GM21717 (cell line): ENCODE measurements at regions not wholly inside any gene's neighbourhood (a gene's known extent, or its start where the extent isn't known, plus 50 kb on each side); places are given as distances from the start of the nearest gene placed in this dataset.

Source experiments
- ATAC-seq: cut with Tn5 transposase; IDR thresholded peaks from one replicate; pipeline ENCODE4 v1.9.1; 2021; ENCODE audit warnings: mild to moderate bottlenecking, moderate library complexity; ENCODE audit not compliant: unreplicated experiment

DNA sequence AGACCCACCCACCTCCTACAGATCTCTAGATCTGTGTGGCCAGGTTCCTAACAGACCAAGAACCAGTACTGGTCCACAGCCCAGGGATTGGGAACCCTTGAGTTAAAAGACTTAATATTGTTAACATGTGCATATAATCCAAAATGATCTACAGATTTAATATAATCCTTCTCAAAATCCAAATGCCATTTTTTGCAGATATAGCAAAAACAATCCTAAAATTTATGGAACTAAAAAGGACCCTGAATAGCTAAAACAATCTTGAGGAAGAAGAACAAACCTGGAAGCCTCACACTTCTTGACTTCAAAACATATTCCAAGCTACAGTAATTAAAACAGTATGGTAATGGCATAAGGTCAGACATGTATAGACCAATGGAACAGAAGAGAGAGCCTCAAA is 206.9 kb upstream of the SIX2 start:
- no peak for ATAC-seq

DNA sequence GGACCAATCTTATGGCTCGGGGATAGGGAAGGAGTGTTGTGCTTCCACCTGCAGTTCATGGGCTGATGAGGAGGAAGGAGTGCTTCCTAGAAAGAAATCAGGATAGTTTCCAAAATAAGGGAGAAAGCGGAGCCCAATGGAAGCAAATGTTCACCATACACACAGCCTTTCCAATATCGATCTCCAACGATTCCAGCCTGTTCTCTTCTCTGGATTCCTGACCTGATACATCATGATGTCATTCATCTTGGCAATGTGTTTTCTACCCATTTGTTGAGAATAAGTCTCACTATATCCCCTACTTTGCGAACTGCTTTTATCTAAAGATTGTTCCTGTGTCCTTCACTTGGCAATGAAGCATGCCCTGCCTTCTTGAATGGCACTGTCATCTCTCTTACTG is 205.3 kb upstream of the SIX2 start:
- no peak for ATAC-seq

DNA sequence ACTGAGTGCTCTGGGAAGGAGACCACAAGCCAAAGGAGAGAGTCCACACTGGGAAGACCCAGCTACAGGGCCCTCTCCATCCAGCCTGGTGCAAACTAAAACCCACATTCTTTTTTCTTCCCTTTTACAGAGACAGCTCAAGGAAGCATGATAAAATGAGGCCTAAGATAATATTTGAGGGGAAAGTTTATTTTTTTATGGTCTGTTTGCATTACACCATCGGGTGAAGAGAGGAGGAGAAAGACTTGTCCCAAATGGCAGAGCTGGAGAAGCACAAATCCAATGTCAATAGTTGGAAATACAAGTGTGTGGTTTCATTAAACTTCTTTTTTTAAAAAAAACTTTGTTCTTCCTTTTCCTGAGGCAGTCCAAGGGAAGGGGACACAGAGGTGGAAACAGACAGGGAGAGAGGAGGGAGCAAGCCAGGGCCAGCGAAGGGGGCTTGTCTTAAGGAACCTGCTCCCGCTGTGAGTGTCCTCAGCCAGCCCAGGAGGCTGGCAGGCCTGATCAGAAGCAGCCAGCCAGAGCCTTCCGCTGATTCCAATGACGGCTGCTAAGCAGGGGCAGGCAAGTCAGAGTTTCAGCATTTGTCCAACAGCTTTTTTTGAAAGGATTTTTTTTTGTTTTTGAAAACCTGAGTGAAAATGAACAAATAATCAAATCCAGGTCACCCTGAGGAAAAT is 203.8 kb upstream of the SIX2 start:
- no peak for ATAC-seq

- no peak for ATAC-seq
Measured at GRCh38 chr2:45211636-45212035, 202.4 kb upstream of the SIX2 start.

DNA sequence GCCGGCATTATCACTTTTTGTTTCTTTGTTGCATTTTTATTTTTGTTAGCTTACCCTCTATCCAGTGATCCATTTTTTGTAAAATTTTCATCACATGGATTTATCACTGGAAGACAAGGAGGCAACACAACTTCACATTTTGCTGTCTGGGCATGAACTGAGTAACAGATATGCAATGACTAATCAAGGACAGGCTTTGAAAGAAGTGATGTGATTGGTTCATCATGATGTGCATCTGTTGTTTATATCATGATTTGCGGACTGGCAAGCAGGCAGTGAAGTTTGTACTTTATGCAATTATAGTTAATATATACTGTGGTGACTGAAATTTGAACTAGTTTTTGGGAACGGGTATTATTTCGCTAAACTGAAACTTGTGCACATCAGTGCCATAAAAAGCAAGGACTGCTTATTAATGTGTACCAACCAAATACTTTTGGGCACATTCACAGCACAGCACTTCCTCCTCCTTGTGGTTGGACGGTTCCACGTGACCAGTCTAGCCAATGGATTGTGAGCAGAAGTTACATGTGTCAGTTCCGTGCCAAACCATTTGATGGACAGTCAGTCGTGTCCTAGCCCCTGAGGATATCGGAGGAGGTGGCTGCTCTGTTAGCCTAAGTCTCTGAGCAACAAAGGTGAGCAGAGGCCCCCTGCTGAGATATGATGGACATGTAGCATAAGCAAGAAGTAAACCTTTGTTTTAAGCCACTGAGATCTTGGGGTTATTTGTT is 201.4 kb upstream of the SIX2 start:
- no peak for ATAC-seq

DNA sequence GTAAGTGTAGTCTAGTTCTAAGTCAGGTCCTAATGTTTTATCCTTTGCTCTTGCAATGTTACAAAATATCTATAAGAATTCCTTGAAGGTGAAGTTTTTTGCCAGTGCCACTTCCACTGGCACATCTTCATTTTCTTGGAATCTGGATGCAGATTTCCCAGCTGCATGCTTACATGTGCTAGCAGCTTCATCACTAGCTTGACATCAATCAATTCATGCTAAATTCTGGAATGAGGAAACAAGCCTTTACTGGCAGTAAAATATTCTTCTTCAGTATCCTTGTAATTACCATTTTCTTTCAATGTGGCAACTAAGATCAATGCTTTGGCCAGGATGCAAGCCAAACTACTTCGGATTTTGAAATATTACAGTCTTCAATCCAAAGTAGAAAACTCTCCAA is 200.6 kb upstream of the SIX2 start:
- ATAC-seq: no peak

DNA sequence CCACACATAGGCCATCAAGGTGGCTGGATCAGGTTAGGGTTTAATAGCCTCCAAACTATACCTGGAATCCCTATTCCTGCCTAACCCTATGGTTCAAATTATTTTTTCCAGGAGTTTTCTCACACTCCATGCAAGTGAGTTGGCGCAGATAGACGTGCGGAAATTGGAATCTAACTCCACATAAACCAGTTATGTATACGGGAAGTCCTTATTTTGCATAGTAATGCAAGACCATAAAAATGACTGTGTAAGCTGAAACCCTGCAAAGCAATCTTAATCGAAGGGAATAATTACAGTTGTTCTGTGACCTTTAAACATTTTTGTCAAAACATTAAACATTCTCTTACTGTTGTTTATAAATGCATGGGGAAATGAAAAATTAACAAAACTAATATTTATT is 200.1 kb upstream of the SIX2 start:
- ATAC-seq: no peak

- ATAC-seq: no peak
Measured at GRCh38 chr2:45207101-45207500, 197.8 kb upstream of the SIX2 start.

- ATAC-seq: no peak
Measured at GRCh38 chr2:45205985-45206384, 196.7 kb upstream of the SIX2 start.

DNA sequence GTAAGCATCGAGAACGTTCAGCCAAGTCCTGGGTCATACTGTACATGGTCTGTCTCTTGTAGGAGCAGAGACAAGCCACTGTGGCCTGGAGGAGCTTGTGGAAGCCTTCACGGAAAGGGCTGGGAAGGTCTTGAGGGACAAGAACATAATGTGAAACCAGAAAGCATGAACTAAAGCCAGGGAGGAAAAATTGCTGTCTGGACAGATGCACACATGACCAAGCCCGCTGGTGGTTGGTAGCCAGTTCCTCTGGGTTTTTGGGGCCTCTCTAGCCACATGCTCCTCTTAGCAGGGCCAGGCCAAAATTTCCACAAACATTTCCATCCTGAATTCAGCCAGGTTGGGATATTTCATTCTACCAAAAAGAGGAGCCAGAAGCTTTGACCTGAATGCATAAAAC is 196.2 kb upstream of the SIX2 start:
- no peak for ATAC-seq

GRCh38 chr2:45203400-45203799 is 194.1 kb upstream of the SIX2 start:
- no peak for ATAC-seq

DNA sequence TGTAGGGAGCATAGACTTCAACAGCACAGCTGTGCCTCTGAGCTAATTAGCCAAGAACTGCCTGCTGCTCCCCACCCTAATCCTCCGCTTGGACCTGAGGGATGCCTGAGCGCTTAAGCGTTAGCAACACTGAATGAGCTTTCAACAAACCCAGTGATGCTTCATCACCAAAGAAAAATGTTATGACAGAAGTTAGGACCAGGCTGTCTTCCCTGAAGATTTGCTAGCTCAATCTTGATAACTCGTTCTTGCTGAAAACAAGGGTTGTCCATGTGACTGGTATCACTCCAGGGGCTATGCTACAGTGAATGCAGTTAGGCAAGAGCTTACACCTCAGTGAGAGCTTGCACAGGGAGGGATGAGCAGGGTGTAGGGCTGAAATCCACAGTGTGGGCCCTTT is 190.7 kb upstream of the SIX2 start:
- ATAC-seq: no peak

- no peak for ATAC-seq
Measured at GRCh38 chr2:45195916-45196315, 186.7 kb upstream of the SIX2 start.

DNA sequence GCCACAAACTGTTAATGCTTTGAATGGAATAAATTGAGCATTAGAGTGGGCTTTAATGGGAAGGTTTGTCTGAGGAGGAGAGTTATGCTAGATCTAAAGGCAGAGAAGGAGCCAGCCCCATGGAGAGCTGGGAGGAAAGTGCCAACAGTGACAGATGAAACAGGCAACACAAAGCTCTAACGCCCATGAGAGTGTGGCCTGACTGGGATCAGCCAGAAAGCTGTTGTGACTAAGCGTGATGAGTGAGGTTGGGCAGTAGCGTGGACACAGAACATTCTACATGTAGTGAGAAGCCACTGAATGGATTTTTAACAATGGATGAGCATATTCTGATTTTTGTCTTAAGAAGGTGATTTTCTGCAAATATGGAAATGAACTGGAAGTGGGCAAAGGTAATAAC is 185.3 kb upstream of the SIX2 start:
- ATAC-seq: no peak

DNA sequence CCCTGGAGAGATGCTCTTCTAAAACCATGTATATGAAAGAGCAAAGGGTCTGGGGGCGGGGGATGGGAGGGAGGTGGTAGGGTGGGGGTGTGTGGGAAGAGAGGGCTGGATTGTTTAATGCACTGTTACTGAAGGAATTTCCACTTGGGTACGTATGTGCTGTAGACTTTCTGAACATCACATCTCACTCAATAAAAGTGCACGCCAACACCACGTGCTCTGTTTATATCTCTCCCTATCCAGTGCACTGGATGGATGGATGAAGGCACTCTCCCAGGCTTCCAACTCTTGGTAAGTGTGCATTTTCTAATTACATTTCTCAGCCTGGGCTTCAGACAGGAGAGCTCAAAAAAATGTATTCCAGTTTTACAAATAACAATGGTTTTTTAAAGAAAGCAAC is 184.3 kb upstream of the SIX2 start:
- no peak for ATAC-seq

DNA sequence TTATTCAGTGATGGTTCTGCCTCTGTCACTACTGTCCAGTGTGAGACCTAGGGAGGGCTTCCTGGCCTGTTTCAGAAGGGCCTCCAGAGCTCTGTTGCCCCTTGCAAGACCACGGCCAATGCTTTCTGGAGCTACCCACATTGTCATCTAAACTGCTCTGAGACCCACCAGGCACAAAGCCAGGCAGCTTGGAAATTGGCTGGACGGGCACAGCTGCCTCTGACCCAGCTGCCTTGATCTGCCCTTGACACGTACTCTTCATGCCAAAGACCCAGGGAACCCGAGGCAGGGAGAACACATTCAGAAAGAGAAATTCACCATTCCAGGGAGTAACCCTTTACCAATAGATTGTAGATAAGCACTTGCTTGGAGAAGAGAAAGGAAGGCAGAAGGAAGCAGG is 183.7 kb upstream of the SIX2 start:
- no peak for ATAC-seq

- ATAC-seq: no peak
Measured at GRCh38 chr2:45192481-45192880, 183.2 kb upstream of the SIX2 start.

- no peak for ATAC-seq
Measured at GRCh38 chr2:45191976-45192375, 182.7 kb upstream of the SIX2 start.

DNA sequence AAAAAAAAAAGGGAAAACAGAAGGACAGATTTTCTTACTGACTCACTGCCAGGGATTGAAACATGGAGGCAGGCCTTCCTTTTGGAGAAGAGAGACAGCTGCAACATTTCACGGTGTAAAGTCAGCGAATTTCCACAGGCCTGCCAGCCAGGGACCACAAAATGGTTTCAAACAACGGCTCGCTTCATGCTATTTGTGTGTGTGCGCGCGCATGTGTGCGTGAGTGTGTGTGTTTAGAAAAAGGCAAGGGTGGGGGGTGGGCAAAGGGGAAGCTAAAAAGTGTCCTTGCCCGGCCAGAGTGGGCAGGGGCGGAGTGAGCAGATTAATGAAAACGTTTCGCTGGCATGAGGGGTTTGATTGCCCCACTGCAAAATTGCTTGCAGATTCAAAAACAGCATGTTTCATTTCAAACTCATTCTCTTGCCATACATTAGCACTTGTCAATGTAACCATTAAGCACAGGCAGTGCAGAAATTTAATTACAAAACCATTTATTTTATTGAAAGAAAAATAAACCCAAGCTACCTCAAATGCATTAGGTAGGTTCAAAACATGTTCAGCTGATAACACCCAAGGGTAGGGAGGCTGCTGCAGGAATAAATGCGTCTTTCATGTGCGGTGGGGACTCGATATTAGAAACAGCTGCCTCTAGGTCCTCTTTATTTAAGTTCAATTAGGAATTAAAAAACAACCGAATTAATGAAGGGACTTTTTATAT is 182.1 kb upstream of the SIX2 start:
- ATAC-seq: no peak

DNA sequence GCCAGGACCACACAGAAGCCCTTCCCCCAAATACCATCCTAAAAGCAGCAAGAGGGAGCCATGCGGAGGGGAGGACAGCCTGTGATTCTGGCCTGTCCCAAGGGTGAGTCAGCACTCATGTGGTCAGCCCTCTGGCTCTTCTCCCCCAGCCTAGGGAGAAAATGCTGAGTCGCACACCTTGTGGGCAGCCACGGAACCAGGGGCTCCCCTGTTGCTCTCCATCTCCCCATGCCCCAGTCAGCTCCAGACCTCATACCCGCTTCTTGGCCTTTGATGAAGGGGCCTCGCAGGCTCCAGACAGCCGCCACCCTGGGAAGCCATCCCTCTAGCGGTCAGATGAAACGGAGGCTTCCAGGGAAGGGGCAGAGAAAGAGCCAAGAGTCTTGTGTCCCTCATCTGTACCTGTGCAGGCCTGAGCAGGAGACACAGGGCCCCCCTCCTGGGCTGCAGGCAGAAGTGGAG is 181.3 kb upstream of the SIX2 start:
- no peak for ATAC-seq

GRCh38 chr2:45184606-45185005 is 175.4 kb upstream of the SIX2 start:
- ATAC-seq: no peak

- no peak for ATAC-seq
Measured at GRCh38 chr2:45182667-45183295, 173.5 kb upstream of the SIX2 start.
